ENCODE measurements at regions not wholly inside any gene's neighbourhood (a gene's known extent, or its start where the extent isn't known, plus 50 kb on each side); places are given as distances from the start of the nearest gene placed in this dataset.

DNA sequence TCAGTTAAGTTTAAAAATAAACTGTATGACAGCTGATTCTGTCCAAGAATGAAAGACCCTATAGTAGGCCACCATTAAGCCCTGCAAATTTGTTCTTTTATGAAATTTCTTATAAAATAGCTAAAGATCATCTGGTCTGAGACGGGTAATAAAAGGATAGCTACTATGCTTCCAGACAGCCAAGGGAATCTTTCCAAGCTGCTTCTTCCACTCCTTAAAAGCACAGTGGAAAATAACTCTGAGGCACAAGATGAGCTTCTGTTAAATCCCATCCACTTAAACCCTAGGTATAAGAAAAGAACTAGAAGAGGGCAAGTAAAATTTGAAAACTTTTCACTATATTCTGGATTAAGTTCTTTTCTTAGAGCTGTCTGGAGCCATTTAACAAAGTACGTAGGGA lies 194.3 kb downstream of the CAPZA3 start:
- DNase-seq, result no peak
- no peak overlapping the region for H3K4me3 Mint-ChIP-seq (ENCODE audit: low read depth, unreplicated experiment)
- no peaks in the 10 kb centered on the region for H3K36me3 Mint-ChIP-seq (ENCODE audit: insufficient read depth, unreplicated experiment)
- CTCF ChIA-PET, result interaction anchor here (1.1 kb wide), 1 partner anchor 9 kb away, joined by 3 read pairs; no protein-coding TSS in a partner anchor
- H3K4me1 Mint-ChIP-seq (ENCODE audit: low read depth, unreplicated experiment), result no peaks in the 10 kb centered on the region
- H3K27ac Mint-ChIP-seq (ENCODE audit: unreplicated experiment), result no peak overlapping the region
- TF ChIP-seq, protein P1, sequence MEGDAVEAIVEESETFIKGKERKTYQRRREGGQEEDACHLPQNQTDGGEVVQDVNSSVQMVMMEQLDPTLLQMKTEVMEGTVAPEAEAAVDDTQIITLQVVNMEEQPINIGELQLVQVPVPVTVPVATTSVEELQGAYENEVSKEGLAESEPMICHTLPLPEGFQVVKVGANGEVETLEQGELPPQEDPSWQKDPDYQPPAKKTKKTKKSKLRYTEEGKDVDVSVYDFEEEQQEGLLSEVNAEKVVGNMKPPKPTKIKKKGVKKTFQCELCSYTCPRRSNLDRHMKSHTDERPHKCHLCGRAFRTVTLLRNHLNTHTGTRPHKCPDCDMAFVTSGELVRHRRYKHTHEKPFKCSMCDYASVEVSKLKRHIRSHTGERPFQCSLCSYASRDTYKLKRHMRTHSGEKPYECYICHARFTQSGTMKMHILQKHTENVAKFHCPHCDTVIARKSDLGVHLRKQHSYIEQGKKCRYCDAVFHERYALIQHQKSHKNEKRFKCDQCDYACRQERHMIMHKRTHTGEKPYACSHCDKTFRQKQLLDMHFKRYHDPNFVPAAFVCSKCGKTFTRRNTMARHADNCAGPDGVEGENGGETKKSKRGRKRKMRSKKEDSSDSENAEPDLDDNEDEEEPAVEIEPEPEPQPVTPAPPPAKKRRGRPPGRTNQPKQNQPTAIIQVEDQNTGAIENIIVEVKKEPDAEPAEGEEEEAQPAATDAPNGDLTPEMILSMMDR (IDR thresholded peaks at IDR 0.05; ENCODE audit: unreplicated experiment), result no peak
- H3K9me3 Mint-ChIP-seq (ENCODE audit: low read depth, unreplicated experiment), result peaks cover 6% of the 10 kb centered on the region
- BruUV-seq (replicated peaks), result no TSS peak
- no peaks in the 10 kb centered on the region for H3K27me3 Mint-ChIP-seq (ENCODE audit: unreplicated experiment)
- intact Hi-C loops (cut with micrococcal nuclease; ENCODE audit: unreplicated experiment), result no loop called here

DNA sequence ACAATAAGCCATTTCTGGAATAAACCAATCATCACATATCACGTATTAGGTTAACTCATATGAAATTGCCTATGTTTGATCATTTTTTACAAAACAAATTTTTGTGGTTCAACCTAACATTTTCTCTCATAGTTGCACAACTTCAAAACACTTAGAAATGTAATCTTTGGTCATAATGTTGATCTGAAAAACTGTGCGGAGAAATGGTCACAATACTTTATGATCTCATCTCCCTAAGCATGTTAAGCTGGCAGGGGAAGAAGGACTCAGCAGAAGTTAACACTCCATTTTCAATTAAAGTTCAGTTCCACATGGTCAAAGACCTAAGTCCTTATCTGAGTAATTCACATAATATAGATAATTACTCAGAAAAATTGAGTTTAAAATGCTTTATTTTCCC lies 194.8 kb downstream of the CAPZA3 start:
- intact Hi-C loops (cut with micrococcal nuclease; ENCODE audit: unreplicated experiment), result no loop called here
- Mint-ChIP-seq H3K27ac (ENCODE audit: unreplicated experiment) (no peak overlapping the region), H3K4me1 (ENCODE audit: low read depth, unreplicated experiment) (no peaks in the 10 kb centered on the region), H3K4me3 (ENCODE audit: low read depth, unreplicated experiment) (no peak overlapping the region), H3K9me3 (ENCODE audit: low read depth, unreplicated experiment) (peaks cover 6% of the 10 kb centered on the region), H3K27me3 (ENCODE audit: unreplicated experiment) (no peaks in the 10 kb centered on the region), H3K36me3 (ENCODE audit: insufficient read depth, unreplicated experiment) (no peaks in the 10 kb centered on the region)
- TF ChIP-seq, protein P1 (IDR thresholded peaks at IDR 0.05; ENCODE audit: unreplicated experiment), result no peak
- BruUV-seq (replicated peaks), result no TSS peak
- CTCF ChIA-PET, result interaction anchor here (1.1 kb wide), 1 partner anchor 9 kb away, joined by 3 read pairs; no protein-coding TSS in a partner anchor
- no peak for DNase-seq

DNA sequence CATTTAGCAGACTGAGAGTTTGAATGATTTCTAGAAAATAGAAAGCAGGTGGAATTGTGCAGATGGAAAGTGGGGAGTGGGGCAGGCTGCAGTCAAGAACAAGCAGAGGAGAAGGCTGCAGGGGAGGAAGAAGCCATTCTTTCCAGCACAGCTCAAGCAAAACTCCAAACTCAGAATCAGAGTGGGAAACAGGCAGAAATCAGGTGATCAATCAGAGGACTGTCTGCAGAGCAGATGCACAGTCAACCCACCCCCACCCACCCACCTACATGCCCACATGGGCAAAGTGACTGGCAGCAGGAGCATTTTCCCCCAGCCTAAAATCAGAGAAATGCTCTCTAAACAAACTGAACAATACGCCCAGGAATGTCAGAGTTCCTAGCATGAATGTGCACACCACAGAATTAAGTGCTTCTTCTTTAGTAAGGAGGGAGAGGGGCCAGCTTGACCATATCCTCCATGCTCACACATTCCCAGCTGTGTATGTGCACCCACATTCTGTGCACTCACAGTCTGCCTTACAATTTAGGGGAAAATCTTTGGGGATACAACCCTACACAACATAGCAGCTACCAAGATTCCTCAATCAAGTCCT lies 194.1 kb upstream of the PLEKHA5 start:
- TF ChIP-seq, protein P1 (IDR thresholded peaks at IDR 0.05; ENCODE audit: unreplicated experiment), result no peak
- Mint-ChIP-seq H3K27me3 (ENCODE audit: unreplicated experiment) (no peaks in the 10 kb centered on the region), H3K36me3 (ENCODE audit: insufficient read depth, unreplicated experiment) (no peaks in the 10 kb centered on the region), H3K9me3 (ENCODE audit: low read depth, unreplicated experiment) (peaks cover 4% of the 10 kb centered on the region), H3K4me1 (ENCODE audit: low read depth, unreplicated experiment) (no peaks in the 10 kb centered on the region), H3K4me3 (ENCODE audit: low read depth, unreplicated experiment) (no peak overlapping the region), H3K27ac (ENCODE audit: unreplicated experiment) (no peak overlapping the region)
- no peak for DNase-seq
- CTCF ChIA-PET, result interaction anchor here (0.6 kb wide), 1 partner anchor 15 kb away, joined by 3 read pairs; no protein-coding TSS in a partner anchor
- intact Hi-C loops (cut with micrococcal nuclease; ENCODE audit: unreplicated experiment), result no loop called here
- BruUV-seq (replicated peaks), result no TSS peak

DNA sequence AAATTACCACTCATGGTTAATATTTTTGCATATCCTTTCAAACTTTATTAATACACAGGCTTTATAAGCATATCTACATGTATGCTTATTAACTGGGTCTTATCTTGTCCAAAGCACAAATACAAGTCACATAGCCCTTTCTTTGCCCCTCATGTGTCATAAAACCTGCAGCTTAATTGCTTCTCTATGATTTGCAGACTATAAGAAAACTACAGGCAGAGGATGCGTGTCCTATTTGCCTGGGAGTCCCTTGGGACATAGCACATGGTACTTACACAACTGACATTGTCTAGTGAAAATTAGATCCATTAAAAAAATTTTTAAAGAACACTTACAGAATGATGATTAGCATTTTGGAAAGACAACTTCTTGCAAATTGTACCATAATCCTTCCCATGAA lies 190.5 kb upstream of the PLEKHA5 start:
- intact Hi-C loops (cut with micrococcal nuclease; ENCODE audit: unreplicated experiment), result no loop called here
- Mint-ChIP-seq H3K27ac (ENCODE audit: unreplicated experiment) (no peak overlapping the region), H3K36me3 (ENCODE audit: insufficient read depth, unreplicated experiment) (no peaks in the 10 kb centered on the region), H3K4me3 (ENCODE audit: low read depth, unreplicated experiment) (no peak overlapping the region), H3K9me3 (ENCODE audit: low read depth, unreplicated experiment) (no peaks in the 10 kb centered on the region), H3K27me3 (ENCODE audit: unreplicated experiment) (no peaks in the 10 kb centered on the region), H3K4me1 (ENCODE audit: low read depth, unreplicated experiment) (no peaks in the 10 kb centered on the region)
- no peak for DNase-seq
- CTCF ChIA-PET, result no interaction called here
- no TSS peak for BruUV-seq (replicated peaks)
- TF ChIP-seq, protein P1 (IDR thresholded peaks at IDR 0.05; ENCODE audit: unreplicated experiment), result no peak
